GM21737 (cell line): ENCODE measurements at regions not wholly inside any gene's neighbourhood (a gene's known extent, or its start where the extent isn't known, plus 50 kb on each side); places are given as distances from the start of the nearest gene placed in this dataset.

Experiments
- ATAC-seq: cut with Tn5 transposase; IDR thresholded peaks from one replicate; pipeline ENCODE4 v1.9.1; 2021; ENCODE audit warnings: mild to moderate bottlenecking, moderate library complexity; ENCODE audit not compliant: unreplicated experiment

DNA sequence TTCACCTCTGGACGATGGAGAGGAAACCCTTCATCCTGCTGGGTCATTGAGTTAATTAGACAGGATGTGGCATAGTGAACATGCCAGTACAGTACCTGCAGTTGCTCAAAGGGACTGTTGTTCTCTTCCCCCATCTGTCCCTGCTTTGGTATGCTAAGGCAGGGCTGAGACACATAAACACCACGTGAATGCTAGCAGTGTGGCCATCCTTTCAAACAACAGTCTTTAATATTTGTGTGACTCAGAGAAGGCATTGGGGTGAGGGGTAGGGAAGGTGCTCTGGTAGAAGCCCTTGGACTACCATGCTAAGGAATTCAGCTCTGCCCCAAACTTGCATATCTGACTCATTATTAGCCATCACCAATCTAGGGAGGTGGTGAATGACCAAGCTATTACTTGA, 180.2 kb upstream of the ZNF618 start:
- ATAC-seq, result no peak

DNA sequence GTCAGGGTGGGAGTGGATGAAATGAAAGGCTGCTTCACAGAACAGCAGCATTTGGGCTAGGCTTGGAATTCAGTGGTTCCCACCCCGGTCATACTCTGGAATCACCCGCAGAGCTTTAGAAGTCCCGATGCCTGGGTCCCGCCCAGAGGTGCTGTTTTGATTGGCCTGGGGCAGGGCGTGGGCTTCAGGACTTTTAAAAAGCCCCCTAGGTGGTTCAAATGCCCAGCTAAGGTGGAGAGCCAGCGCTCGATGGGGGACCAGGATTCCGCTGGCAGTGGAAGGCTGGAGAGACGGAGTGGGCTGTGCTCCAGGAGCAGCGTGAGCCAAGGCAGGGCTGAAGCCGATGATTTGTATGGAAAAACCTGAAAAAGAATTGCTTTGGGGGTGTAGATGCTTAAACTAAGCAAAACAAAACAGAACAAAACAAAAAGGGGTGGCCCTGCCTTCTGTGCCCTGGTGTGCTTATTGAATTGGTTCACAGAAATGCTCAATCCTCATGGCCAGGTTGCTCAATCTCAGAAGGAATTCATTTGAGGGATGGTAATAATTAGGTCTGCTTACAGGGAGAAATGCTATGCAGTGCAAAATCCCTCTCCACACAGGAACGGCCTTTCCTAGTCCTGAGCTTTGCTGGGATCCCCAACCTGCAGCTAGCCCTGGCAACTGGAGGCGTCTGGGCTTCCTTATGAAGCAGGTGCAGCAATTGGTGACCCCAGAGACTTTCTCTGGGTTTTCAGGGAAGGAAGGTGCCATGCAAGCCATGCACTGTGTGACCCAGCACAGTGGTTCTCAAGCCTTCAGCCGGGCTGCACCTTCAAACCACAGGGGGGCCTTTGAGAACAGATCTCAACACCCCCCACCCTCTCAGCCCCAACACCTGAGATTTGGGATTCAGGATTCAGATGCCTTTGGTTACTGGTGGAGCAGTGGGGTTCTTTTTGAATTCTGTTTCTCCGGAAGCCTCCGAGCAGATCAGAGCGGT, 174.0 kb upstream of the ZNF618 start:
- no peak for ATAC-seq

DNA sequence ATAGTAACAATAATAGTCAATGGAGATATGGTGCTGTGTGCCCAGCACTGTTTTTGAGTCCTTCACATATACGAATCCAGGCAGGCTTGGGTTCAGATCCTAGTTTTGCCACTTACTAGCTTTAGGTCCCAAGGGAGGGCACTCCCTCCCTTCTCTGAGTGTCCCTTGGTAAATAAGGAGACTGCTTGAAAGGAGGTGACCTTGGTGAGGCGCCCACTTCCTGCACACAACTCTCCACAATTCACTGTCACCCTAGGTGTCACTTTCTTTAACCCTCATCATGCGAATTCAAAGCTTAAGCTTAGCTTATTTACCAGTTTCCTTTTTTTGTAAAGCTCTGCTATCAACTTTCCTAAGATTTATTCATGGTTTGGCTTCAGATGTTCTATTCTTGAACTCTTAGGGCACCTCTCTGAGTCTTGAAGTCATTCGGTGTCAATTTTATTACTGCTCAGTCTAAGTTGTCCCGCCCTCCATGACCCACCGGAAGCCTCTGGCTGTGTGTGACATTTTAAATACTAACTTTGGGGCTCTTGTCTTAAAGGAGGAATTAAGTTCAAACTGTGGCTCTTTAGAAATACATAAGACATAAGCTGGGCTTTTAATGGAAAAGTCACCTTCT, 170.7 kb upstream of the ZNF618 start:
- ATAC-seq, result no peak

DNA sequence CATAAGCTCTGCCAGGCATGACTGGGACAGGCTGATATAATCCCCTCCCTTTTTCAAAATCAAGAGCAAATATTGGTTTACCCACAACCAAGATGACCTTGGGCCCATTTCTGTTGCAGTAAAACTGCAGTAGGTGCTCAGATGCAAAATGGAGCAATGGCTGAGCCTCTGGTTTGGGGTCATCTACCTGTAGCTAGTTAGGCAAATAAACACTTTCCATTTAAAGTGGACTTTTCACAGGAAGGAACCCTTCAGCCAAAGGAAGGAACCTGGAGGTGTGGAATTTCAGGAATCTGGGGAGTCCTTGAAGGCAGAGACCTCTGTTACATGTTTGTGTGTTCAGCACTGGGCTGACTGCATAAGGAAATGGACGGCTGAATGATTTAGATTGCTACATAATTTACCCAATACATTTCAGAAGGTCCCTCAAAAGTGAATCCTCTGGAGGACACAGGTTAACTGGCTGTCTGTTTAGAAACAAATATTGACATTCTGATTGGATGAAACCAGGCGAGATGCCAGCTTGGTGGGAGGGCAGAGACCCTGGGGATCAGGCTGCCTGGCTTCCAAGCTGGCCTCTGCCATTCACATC, 170.1 kb upstream of the ZNF618 start:
- no peak for ATAC-seq

DNA sequence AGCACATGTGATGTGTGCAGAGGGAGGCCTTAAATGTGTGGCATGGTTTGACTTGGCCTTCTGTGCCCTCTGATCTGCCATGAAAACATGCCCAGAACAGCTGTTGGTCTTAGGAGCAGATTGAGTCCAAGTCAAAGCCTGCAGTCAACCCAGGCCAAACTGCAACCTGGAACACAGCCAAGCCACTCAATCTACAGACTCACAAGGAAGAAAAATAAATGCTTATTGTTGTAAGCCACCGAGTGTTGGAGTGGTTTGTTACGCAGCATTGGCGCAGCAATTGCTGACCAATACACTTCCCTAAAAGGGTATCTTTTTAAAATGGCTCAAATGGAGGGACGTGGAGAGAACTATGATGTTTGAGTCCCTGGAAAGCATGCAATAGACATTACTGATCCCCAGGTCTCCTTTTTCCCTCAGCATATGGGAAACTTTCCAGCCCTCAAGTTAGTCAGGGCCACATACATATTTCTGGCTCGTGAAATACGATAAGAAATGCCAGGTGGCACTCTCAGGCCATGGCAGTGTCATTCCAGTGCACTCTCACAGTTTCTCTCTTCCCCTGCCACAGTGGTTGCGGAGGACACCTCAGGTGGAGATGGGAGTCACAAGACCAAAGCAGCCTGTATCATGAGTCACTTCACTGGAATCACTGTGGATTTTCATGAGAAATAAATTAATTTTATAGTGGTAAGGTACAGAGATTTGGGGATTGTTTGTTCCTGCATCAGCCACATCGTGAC, 168.0 kb upstream of the ZNF618 start:
- ATAC-seq, result no peak

DNA sequence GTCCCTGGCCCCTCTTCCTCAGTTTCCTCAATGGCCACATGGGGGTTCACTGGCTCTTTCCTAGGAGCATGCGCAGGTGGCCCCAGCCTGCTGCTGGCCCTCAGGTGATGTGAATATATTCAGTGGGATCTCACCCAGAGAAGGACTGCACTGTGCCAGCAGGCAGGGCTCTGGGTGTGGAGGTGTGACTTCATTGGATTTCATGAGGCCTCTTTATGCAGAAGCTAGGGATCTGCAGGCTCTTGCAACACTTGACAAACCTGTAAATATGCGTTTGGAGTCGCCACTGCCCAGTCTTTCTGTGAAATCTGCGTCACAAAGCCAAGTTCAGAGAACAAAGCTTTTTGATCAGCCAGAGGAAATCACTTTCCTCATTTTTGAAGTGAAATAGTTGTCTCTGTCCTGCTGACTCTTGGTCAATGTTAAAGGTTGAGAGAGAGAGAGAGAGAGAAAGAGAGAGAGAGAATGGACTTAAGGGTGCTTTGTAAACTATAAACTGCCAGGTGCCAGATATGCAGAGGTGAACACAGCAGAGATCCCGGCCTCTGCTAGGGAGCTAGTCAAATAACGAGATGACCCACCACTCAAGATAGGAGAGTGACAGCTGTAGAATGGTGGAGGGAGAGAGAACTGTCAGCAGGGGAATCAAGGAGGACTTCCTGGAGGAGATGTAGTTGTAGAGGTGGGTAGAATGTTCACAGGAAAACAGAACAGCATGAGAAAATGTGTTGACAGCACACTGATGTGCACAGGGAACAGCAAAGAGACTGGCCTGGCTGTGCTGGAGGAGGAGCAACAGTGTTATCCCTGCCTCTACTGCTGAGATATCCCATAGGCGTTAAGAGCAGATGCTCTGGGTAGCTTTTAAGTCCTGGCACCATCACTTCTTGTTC, 167.0 kb upstream of the ZNF618 start:
- no peak for ATAC-seq

DNA sequence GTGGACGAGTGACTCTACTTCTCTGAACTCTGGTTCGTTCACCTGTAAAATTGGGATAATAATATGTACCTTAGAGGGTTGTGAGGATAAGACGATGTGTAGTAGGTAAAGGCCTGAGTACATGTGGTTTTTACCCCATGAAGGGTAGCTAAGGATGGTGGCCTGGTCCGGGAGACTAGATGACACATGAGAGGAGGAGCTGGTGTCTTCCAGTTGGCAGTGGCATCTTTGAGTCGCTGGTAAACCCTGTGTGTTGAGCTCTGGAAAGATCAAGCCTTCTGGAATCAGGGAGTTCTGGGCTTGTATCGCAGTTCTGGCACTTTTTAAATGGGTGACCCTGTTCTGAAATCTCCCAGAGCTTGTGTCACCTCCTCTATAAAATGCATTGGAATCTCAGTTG, 166.4 kb upstream of the ZNF618 start:
- ATAC-seq, result no peak

DNA sequence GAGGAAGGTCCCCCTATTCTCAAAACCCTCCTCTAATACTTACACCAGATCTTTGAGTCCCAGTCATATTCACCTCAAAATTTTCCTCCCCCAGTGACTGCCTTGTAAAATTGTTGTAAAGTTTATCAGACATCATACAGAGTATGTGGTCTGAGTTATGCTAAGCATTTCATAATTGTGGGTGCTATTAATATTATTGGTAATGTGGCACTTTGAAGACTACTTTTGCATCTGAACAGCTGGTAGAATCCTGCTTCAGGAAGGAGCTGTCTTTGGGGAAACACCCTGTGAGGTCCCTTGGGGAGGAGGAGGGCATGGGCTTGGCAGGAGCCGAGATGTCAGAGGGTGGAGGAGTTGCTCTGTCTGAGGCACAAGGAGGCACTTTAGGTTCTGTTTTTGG, 164.9 kb upstream of the ZNF618 start:
- ATAC-seq, result no peak

DNA sequence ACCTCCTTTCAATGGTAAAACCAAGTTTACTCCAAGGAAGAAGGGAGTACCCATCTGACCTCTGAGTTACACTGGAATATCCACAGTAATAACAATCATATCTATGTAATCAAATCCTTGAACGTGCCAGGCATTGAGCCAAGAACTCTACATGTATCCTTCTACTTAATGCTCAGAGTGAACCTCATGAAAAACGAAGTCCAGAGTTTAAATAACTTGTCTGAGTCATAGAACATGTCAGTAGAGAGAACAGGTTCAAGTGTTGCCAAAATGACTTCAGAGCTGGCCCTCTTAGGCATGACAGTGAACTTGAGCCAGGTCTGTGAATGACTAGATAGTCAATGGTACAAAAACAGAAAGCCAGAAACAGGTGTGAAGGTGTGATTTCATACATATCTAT, 164.1 kb upstream of the ZNF618 start:
- no peak for ATAC-seq

DNA sequence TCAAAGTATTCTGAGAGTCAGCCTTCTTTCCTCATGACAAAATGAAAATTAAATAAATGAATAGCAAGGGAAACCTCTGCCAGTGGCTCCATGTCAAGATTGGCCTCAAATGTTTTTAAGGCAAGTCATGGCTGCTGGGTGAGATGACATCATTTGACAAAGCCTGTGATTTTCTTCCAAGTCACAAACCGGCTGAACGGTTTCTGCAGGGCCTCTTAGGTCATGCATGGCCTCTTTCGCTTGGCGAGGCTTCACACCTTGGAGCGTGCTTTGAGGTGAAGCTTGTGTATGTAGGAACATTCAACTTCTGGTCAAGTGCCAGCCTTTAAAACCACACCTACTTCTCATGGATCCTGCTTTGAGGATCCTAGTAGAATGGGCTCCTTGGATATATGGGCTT, 161.0 kb upstream of the ZNF618 start:
- ATAC-seq, result no peak

DNA sequence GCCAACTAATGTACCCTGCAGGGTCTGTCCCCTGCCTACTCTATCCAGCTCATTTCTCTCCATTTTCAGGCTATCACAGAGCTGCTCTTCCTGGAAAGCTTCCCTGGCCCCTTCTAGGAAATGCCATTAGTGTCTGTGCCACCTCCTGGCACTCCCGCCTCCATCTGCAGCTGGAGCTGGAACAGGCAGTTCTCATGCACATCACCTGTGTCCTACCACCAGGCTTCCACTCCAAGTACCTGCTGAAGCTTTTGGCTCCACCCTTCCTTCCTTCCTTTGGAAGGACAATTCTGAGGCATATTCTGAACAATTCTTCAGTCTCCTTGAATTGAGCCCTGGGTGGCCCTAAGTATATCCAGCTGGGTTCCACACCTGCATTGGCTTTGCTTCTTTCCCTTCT, 156.2 kb upstream of the ZNF618 start:
- ATAC-seq, result no peak

DNA sequence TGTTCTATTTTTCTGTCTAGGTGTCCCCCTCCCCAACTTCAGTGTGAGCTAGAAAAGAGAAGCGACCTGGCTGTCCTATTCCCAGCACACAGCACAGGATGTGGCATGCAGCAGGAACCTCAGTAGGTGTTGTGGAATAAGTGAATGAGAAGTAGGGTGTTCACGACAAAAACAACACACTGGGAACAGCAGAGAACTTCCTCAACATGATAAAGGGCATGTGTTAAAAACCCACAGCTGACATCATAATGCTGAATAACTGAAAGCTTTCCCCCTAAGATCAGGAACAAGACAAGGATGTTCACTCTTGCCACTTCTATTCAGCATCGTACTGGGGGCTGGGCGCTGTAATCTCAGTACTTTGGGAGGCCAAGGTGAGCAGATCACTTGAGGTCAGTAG, 155.6 kb upstream of the ZNF618 start:
- ATAC-seq, result no peak

DNA sequence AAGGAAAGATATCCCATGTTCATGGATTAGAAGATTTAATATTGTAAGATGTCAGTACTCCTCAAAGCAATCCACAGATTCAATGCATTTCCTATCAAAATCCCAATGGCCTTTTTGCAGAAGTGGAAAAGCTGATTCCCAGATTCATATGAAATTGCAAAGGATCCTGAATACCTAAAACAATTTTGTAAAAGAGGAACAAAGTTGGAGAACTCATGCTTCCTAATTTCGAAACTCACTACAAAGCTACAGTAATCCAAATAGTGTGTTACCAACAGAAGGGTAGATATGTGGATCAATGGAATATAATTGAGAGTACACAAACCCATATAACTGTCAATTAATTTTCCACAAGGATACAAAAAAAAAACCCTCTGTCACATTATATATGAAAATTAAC, 154.3 kb upstream of the ZNF618 start:
- ATAC-seq, result no peak

DNA sequence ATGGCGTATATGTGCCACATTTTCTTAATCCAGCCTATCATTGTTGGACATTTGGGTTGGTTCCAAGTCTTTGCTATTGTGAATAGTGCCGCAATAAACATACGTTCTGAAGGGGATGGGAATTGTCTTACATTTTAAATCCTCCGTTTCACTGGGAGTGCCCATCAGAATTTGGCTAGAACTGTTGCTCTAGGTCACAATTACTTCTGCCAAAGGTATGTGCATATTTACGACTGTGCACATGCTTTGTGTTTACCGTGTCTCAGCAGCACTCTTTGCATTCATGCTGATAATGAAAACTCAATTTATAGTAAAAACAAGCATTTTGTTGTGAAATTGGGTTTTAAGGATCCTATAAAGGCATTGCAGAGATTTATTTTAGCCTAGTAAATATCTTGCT, 151.9 kb upstream of the ZNF618 start:
- no peak for ATAC-seq

DNA sequence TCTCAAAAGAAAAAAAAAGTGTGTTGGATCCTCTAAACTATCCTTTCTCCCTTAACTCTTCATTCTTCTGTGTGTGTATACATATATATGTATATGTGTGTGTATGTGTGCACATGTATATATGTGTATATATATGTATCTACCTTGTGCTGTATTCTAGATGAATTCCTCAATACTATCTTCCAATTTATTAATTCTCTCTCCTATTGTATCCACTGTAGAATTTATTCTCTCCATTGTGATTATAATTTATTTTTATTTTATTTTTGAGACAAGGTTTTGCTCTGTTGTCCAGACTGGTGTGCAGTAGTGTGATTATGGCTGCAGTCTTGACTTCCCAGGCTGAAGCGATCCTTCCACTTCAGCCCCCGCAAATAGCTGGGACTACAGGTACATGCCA, 147.1 kb upstream of the ZNF618 start:
- ATAC-seq, result no peak

DNA sequence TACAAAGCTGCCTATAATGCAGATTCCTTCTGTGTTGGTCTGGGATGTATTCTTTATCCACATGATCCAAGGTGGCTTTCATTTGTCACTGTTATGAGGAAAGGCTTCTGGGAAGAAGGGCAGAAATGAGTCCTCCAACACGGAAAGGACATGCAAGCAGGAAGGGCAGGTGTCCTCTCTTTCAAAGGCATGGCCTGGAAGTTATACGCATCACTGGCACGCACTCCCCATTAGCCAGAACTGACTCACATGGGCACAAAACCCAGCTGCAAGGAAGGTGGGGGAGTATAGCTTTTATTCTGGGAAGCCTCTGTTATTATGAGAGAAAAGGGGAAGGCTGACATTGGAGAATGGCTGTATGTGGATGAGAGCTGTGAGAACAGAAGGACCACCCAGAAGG, 141.3 kb upstream of the ZNF618 start:
- ATAC-seq, result no peak

DNA sequence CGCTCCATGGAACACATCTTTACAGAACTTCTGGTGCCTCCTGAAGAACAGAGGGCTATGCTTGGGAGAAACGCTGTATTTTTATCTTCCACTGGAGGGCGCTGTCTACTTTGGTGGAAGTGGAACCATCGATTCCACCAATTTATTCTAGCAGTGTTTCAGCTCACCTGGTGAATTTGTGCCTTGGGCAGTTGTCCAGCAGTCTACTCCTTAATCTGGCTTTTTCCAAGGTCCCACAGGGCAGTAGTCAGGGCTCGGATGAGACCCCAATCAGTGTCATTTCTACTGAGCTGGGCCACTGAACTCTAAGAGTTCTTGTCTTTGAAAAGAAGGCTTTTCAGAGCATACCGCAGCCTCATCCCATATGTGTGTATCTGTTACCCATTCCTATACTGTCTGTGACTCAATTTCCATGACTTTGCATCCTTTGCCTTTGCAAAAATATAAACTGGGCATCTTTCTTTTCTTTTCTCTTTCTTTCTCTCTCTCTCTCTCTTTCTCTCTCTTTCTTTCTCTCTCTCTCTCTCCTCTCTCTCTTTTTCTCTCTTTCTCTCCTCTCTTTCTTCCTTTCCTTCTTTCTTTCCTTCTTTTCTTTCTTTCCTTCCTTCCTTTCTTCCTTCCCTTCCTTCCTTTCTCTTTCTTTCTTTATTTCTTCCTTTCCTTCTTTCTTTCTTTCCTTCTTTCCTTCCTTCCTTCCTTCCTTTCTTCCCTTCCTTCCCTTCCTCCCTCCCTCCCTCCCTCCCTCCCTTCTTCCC, 138.4 kb upstream of the ZNF618 start:
- no peak for ATAC-seq

DNA sequence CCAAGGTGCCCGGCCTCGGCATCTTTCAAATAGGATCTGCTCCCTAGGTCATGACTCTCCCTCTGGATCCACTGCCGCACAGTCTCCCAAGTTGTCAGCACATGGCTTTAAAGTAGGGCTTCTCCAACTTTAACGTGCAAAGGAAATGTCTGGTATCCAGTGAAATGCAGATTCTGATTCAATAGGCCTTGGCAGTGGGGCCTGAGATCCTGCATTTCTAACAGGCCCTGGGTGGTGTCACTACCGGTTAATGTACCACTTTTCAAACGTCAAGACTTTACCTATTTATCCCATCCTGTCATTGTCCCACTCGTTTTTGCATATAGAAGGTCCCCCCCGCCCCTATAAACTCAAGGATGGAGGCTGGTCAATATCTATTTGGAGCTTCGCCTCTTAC, 137.6 kb upstream of the ZNF618 start:
- ATAC-seq, result no peak

DNA sequence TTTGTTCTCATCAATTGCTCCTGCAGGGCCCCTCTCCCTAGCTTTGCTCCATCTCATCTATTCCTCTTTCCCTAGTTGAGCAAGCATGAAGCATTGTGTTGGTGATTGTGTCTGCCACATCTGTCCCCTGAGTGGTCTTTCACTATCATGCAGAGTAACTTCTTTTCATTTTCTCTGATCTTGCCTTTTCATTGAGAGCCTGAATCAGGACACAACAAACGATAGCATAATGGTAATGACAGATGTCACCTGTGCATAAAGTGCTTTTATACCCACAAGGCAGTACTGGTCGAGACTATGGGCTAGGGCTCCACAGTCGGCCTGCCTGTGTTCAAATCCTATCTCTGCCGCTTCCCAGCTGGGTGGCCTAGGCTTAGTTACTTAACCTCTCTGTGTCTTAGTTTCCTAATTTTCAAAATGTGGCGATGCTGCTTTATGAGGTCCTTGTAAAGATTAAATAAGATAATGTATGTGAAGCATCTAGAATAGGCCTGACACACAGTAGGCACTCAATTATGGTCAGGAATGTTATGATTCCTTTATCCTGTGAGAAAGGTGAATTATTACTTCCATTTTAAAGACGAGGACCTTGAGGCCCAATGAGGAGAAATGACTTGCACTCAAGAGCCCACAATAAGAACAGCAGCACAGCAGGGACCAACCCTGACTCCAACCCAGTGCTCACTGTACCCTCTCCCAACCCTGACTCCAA, 137.1 kb upstream of the ZNF618 start:
- ATAC-seq, result no peak
